GM18511 (cell line): ENCODE measurements at regions not wholly inside any gene's neighbourhood (a gene's known extent, or its start where the extent isn't known, plus 50 kb on each side); places are given as distances from the start of the nearest gene placed in this dataset.
"Not testable (repeated sequence)": the region's sequence is repeated elsewhere in the genome, so short reads cannot be mapped to it uniquely, and the experiment has no call there.

Source experiments
- ATAC-seq: cut with Tn5 transposase; IDR thresholded peaks from one replicate; pipeline ENCODE4 v1.9.1; 2021; ENCODE audit warnings: mild to moderate bottlenecking, moderate library complexity; ENCODE audit not compliant: unreplicated experiment

DNA sequence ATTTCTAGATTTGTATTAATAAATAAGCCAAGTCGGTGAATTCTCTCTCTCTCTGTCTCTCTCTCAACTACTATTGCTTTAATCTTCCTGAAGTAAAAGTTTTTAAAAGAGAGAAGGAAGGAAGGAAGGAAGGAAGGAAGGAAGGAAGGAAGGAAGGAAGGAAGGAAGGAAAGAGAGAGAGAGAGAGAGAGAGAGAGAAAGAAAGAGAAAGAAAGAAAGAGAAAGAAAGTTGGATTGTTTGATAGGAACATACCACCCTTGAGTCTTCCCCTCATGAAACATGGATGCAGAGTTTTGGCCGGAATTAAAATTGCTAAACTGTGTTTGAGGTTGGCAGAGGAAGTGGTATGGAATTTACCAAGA lies 159.9 kb upstream of the NR2F2 start:
- not testable (repeated sequence) for ATAC-seq

GRCh38 chr15:96170979-96171739 lies 159.3 kb upstream of the NR2F2 start:
- no peak for ATAC-seq

GRCh38 chr15:96171853-96172296 lies 158.6 kb upstream of the NR2F2 start:
- ATAC-seq, result no peak

DNA sequence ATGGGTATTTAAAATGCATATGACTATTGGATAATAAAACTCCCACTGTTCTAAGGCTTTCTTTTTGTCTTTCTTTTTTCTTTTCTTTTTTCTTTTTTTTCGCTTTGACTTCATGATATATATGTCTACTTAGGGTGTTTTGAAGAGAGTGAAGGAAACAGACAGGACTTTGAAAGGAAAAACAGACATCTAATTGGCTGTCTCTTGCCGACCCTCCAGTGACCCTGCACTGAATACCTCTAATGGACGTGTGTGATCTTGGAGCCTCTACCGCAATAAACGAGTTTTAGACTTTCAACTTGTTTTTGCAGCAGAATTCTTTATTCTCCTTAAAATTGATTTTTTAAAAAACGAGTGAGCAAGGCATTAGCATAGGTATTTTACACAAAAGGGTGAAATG lies 158.1 kb upstream of the NR2F2 start:
- no peak for ATAC-seq

- no peak for ATAC-seq
Measured at GRCh38 chr15:96176831-96177230, 153.7 kb upstream of the NR2F2 start.

GRCh38 chr15:96177279-96177678 lies 153.2 kb upstream of the NR2F2 start:
- no peak for ATAC-seq

DNA sequence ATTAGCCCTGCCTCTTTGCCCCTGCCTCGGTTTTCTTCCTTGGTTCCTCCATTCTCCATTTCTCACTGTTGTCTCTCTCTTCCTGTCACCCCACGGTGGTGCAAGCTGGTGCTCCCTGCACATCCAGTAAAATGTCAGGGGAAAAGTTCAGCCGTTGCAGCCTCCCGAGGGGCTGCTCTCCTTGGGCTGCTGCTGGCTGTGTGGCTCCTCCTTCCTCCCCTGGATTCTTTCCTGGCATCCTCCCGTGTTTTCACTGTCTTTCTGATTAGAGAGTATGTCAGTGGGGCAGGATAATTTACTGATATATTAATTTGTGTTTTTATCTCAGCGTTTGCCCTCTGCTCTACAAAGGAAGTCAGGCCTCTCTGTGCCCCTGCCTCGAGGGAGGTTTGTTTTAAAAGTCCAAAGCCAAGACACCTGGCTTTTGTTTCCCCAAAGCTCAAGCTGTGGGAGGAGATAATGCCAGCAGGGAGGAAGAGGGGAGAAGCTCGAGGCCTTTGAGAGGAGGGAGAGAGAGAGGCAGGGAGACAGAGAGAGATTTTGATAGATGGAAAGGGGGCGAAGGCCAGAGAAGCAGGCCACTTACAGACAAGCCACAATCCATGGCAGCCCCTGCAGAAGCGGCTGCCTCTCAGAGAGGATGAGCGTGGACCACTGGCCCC lies 150.3 kb upstream of the NR2F2 start:
- ATAC-seq, result no peak

- ATAC-seq, result no peak
Measured at GRCh38 chr15:96181217-96181616, 149.3 kb upstream of the NR2F2 start.

DNA sequence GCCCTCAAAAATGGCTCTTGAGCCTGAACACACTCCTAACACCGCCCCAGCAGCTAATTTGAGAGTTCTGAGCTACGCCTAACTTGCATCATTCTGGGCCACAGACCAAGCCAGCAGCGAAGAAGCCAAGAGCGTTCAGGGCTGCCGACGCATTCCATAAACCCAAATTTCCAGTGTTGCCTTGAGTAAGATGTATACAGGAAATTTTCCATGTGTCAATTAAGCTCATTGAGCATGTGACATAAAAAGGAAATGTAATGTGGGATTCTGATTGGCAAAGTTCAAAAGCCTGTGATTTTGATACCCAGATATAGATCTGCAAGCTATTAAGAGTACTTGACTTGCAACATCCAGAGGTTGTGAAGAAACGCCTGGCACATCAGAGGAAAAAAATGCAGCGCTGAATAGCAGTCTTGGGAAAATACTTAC lies 148.6 kb upstream of the NR2F2 start:
- ATAC-seq, result no peak

- no peak for ATAC-seq
Measured at GRCh38 chr15:96182736-96183513, 147.6 kb upstream of the NR2F2 start.

DNA sequence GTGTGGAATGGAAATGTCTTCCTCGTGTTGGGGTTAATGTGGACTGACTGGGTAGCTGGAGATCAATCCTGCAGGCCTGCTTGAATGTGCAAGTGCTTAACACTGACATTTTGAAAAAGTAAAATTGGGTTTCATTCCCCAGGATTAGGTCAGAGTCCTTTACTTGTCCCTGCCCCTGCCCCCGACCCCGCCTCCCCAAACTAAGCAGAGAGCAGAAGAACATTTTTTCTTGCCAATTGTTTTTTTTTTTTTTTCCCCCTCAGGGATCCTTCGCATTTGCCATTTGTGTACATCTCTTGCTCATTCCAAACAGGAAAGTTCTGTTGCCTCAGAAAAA lies 147.0 kb upstream of the NR2F2 start:
- no peak for ATAC-seq

GRCh38 chr15:96183867-96184266 lies 146.6 kb upstream of the NR2F2 start:
- no peak for ATAC-seq

GRCh38 chr15:96184297-96184696 lies 146.2 kb upstream of the NR2F2 start:
- no peak for ATAC-seq

GRCh38 chr15:96186105-96186504 lies 144.4 kb upstream of the NR2F2 start:
- ATAC-seq, result no peak

DNA sequence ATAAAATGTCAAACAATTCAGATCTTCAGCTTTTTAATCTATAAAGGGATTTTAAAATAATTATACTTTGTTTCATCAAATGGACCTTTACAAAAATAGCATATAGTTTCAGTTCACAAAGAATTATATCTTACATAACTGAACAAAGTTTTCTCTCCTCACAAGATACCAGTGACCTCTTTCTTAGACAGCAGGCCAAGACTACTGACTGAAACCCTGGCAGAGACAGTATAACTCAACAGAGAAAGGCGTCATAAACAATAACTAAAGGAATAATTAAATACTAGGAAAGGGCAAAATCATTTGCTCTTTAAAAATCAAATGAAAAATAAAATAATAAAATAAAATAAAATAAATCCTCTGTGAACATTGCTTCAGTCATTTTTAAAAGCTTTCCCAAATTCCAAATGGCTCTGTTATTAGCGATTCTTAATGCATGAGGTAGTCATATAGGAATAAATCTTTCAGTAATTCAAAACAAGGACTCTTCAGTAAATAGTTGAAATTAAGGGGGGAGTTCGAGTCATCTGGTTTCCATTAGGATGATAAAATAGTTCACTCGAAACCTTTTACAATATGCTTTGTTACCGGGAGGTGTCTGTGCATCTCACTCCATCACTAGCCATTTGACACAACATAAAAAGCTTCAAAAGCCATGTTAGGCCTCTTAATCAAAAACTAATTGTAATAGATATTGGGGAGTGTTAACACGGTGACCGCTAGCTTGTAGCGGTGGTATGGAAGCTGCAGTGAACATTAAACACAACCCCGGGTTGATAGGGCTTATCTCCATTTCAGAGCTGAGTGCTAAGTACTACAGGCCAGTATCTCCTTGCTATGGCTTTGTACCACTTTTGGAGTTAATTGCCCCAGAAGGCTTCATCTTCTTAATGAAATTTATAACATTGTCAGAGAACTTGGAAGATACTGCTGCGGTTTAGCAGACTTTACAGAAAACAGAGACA lies 142.9 kb upstream of the NR2F2 start:
- ATAC-seq, result no peak

DNA sequence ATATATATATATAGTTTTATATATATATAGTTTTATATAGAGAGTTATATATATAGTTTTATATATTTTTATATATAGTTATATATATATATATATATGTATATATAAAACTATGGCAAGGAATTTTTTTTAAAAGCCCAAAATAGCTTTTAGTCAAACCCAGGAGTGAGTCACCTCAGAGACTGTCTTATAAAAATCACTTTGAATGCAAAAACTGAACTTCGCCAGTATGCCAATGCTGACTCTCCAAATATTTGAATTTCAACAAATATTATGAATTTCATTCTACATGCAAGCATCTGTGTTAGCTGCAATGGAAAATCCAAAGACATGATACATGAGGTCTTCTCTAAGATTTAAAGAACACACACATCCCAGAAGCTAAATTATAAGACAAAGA lies 132.8 kb upstream of the NR2F2 start:
- ATAC-seq, result no peak

- ATAC-seq, result no peak
Measured at GRCh38 chr15:96199111-96199510, 131.4 kb upstream of the NR2F2 start.

DNA sequence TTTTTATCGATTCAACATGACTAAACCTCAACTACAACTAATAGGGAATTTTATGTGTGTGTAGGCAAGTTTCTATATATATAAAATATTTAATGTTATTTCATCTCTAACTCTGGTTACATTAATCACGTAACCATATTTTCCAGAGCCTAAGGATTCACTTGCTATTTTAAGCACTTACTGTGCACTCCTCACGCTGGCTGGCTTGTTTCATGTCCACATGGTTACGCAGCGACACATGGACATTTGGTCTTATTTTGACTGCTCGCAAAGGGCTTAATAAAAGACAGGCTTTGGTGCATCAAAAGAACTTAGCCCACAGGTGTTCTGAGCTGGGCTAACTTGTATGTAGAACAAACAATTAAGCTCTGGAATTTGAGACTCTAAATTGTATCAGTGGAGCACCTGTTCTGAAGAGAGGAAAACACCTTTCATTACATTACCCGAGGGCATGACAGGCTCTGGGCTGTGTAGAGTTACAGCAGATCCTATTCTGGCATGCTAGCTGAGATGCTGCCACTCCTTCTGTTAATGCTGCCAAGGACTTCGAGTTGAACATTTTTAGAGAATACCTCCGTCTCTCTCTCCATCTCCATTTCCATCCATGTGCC lies 130.0 kb upstream of the NR2F2 start:
- no peak for ATAC-seq

GRCh38 chr15:96201696-96202095 lies 128.8 kb upstream of the NR2F2 start:
- ATAC-seq, result no peak

DNA sequence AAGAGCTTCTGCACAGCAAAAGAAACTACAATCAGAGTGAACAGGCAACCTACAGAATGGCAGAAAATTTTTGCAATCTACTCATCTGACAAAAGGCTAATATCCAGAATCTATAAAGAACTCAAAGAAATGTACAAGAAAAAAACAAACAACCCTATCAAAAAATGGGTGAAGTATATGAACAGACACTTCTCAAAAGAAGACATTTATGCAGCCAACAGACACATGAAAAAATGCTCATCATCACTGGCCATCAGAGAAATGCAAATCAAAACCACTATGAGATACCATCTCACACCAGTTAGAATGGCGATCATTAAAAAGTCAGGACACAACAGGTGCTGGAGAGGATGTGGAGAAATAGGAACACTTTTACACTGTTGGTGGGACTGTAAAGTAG lies 124.9 kb upstream of the NR2F2 start:
- ATAC-seq, result not testable (repeated sequence)
